ENCODE measurements at regions not wholly inside any gene's neighbourhood (a gene's known extent, or its start where the extent isn't known, plus 50 kb on each side); places are given as distances from the start of the nearest gene placed in this dataset.
"Not testable (repeated sequence)": the region's sequence is repeated elsewhere in the genome, so short reads cannot be mapped to it uniquely, and the experiment has no call there.

GRCh38 chr7:119999738-120000475, 273.1 kb upstream of the KCND2 start:
- Histone ChIP-seq H3K36me3 (ENCODE audit: control insufficient read depth, insufficient read depth, low read length) (no peaks in the 10 kb centered on the region), H3K27me3 (replicated peaks; ENCODE audit: control insufficient read depth, insufficient read depth, low read length) (no peaks in the 10 kb centered on the region), H3K4me3 (replicated peaks; ENCODE audit: low read depth, low read length) (no peak overlapping the region)
- no peak for DNase-seq (ENCODE audit: extremely low read depth, insufficient read length)
- no peak for TF ChIP-seq CTCF (IDR thresholded peaks at IDR 0.05; ENCODE audit: insufficient read depth, low read length, poor library complexity, severe bottlenecking)

GRCh38 chr7:120005720-120006119, 267.3 kb upstream of the KCND2 start:
- H3K4me3 ChIP-seq (replicated peaks; ENCODE audit: low read depth, low read length), result no peak overlapping the region
- no peak for TF ChIP-seq CTCF (IDR thresholded peaks at IDR 0.05; ENCODE audit: insufficient read depth, low read length, poor library complexity, severe bottlenecking)

GRCh38 chr7:120014301-120014700, 258.7 kb upstream of the KCND2 start:
- DNase-seq (ENCODE audit: extremely low read depth, insufficient read length); H3K36me3 ChIP-seq (ENCODE audit: control insufficient read depth, insufficient read depth, low read length); H3K27me3 ChIP-seq (replicated peaks; ENCODE audit: control insufficient read depth, insufficient read depth, low read length); H3K4me3 ChIP-seq (replicated peaks; ENCODE audit: low read depth, low read length): not testable (repeated sequence)

More at GRCh38 chr7:120005720-120006119, 267.3 kb upstream of the KCND2 start:
- Histone ChIP-seq H3K27me3 (replicated peaks; ENCODE audit: control insufficient read depth, insufficient read depth, low read length) (no peaks in the 10 kb centered on the region), H3K36me3 (ENCODE audit: control insufficient read depth, insufficient read depth, low read length) (no peaks in the 10 kb centered on the region)
- no peak for DNase-seq (ENCODE audit: extremely low read depth, insufficient read length)

GRCh38 chr7:120014925-120015465, 258.0 kb upstream of the KCND2 start:
- no peak for DNase-seq (ENCODE audit: extremely low read depth, insufficient read length)
- no peaks in the 10 kb centered on the region for H3K36me3 ChIP-seq (ENCODE audit: control insufficient read depth, insufficient read depth, low read length)
- H3K27me3 ChIP-seq (replicated peaks; ENCODE audit: control insufficient read depth, insufficient read depth, low read length), result no peaks in the 10 kb centered on the region
- no peak overlapping the region for H3K4me3 ChIP-seq (replicated peaks; ENCODE audit: low read depth, low read length)
- no peak for TF ChIP-seq CTCF (IDR thresholded peaks at IDR 0.05; ENCODE audit: insufficient read depth, low read length, poor library complexity, severe bottlenecking)

DNA sequence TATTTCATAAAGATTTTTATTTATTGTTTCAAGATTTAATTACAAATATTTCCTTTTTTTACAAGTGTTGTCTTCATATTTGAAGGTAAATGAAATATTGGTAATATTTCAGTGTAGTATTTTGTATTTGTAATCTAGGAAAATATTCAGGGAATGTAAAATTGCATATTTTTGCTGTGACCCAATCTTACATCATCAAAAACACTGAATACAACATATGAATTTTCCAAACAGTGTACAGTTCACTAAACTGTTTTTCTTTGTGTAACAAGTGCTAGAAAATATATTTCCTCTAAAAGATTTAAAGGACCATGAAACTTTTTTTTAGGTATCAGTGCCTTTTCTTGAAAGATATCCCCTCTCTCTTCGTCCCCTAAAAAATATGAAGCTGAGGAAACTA, 251.9 kb upstream of the KCND2 start:
- H3K27me3 ChIP-seq (replicated peaks; ENCODE audit: control insufficient read depth, insufficient read depth, low read length), result no peaks in the 10 kb centered on the region
- H3K4me3 ChIP-seq (replicated peaks; ENCODE audit: low read depth, low read length), result no peak overlapping the region
- no peak for TF ChIP-seq CTCF (IDR thresholded peaks at IDR 0.05; ENCODE audit: insufficient read depth, low read length, poor library complexity, severe bottlenecking)
- H3K36me3 ChIP-seq (ENCODE audit: control insufficient read depth, insufficient read depth, low read length), result no peaks in the 10 kb centered on the region
- no peak for DNase-seq (ENCODE audit: extremely low read depth, insufficient read length)

DNA sequence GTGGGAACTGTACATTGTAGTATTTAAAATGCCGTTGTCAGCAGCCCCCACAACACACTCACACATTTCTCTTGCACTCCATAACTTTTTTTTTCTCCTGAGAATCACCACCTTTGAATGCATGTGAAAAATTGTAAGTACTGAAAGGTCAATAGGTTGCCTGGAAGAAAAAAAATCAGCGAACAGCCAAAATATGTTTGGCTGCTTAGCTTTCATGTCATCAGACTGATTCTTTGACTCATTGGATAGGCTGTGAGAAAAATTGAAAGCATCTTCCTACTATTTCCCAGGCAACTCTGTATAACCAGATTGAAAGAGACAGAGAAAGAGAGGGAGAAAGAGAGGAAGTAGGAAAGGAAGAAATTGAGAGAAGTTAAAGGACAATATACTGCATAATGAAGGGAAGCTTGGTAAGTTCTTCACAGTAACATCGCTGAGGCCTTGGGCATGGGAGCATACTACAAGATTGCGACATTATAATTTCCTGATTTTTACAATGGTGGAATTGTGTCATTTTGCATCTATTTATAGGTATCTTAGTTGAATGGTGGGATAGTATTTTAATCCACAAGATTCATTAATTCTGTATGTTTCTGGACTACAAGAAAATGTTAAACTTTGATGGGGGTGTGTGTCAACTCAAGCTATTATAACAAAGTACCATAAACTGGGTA, 249.3 kb upstream of the KCND2 start:
- H3K36me3 ChIP-seq (ENCODE audit: control insufficient read depth, insufficient read depth, low read length), result no peaks in the 10 kb centered on the region
- no peak for TF ChIP-seq CTCF (IDR thresholded peaks at IDR 0.05; ENCODE audit: insufficient read depth, low read length, poor library complexity, severe bottlenecking)
- DNase-seq (ENCODE audit: extremely low read depth, insufficient read length), result no peak
- no peak overlapping the region for H3K4me3 ChIP-seq (replicated peaks; ENCODE audit: low read depth, low read length)
- H3K27me3 ChIP-seq (replicated peaks; ENCODE audit: control insufficient read depth, insufficient read depth, low read length), result no peaks in the 10 kb centered on the region
